NCI-H2081 (cell line): ENCODE measurements at regions not wholly inside any gene's neighbourhood (a gene's known extent, or its start where the extent isn't known, plus 50 kb on each side); places are given as distances from the start of the nearest gene placed in this dataset.

Experiments used
- DNase-seq, 2 experiments: peaks; one replicate each; lab custom pipeline; 2025; lab: John Stamatoyannopoulos, UW

GRCh38 chr3:80492162-80492561 is 724.4 kb upstream of the ROBO1 start:
- DNase-seq, result no peak

- DNase-seq, result no peak
Observed at GRCh38 chr3:80472961-80473360, 705.2 kb upstream of the ROBO1 start.

- DNase-seq, result no peak
Observed at GRCh38 chr3:80472459-80472858, 704.7 kb upstream of the ROBO1 start.

GRCh38 chr3:80470433-80470832 is 702.6 kb upstream of the ROBO1 start:
- DNase-seq, result no peak

GRCh38 chr3:80465746-80466145 is 697.9 kb upstream of the ROBO1 start:
- no peak for DNase-seq

- DNase-seq, result no peak
Observed at GRCh38 chr3:80451393-80451792, 683.6 kb upstream of the ROBO1 start.

- no peak for DNase-seq
Observed at GRCh38 chr3:80445641-80446040, 677.8 kb upstream of the ROBO1 start.

GRCh38 chr3:80445053-80445452 is 677.3 kb upstream of the ROBO1 start:
- DNase-seq, result no peak

GRCh38 chr3:80439490-80439889 is 671.7 kb upstream of the ROBO1 start:
- DNase-seq, result peak in 1 of 2 experiments; percentile 4

GRCh38 chr3:80434366-80434765 is 666.6 kb upstream of the ROBO1 start:
- no peak for DNase-seq

GRCh38 chr3:80424951-80425350 is 657.2 kb upstream of the ROBO1 start:
- no peak for DNase-seq

- DNase-seq, result no peak
Observed at GRCh38 chr3:80408030-80408721, 640.4 kb upstream of the ROBO1 start.

GRCh38 chr3:80405618-80406017 is 637.8 kb upstream of the ROBO1 start:
- no peak for DNase-seq

GRCh38 chr3:80395023-80395422 is 627.2 kb upstream of the ROBO1 start:
- DNase-seq, result no peak

GRCh38 chr3:80391573-80391972 is 623.8 kb upstream of the ROBO1 start:
- no peak for DNase-seq

- DNase-seq, result no peak
Observed at GRCh38 chr3:80384811-80385210, 617.0 kb upstream of the ROBO1 start.

GRCh38 chr3:80374423-80374822 is 606.6 kb upstream of the ROBO1 start:
- no peak for DNase-seq

- DNase-seq, result no peak
Observed at GRCh38 chr3:80368616-80369015, 600.8 kb upstream of the ROBO1 start.

- no peak for DNase-seq
Observed at GRCh38 chr3:80366808-80367548, 599.2 kb upstream of the ROBO1 start.

GRCh38 chr3:80357761-80358160 is 590.0 kb upstream of the ROBO1 start:
- DNase-seq, result no peak

GRCh38 chr3:80355144-80355543 is 587.3 kb upstream of the ROBO1 start:
- no peak for DNase-seq

- no peak for DNase-seq
Observed at GRCh38 chr3:80351201-80351600, 583.4 kb upstream of the ROBO1 start.

- DNase-seq, result no peak
Observed at GRCh38 chr3:80350771-80351170, 583.0 kb upstream of the ROBO1 start.

- no peak for DNase-seq
Observed at GRCh38 chr3:80338366-80338765, 570.6 kb upstream of the ROBO1 start.
